ENCODE measurements at regions not wholly inside any gene's neighbourhood (a gene's known extent, or its start where the extent isn't known, plus 50 kb on each side); places are given as distances from the start of the nearest gene placed in this dataset.
"Not testable (repeated sequence)": the region's sequence is repeated elsewhere in the genome, so short reads cannot be mapped to it uniquely, and the experiment has no call there.

- no peak for DNase-seq (ENCODE audit: low spot score)
Measured at GRCh38 chr17:70597774-70598173, 428.4 kb downstream of the KCNJ2 start.

GRCh38 chr17:70599198-70599597 lies 429.9 kb downstream of the KCNJ2 start:
- DNase-seq (ENCODE audit: low spot score): no peak

- not testable (repeated sequence) for DNase-seq (ENCODE audit: low spot score)
Measured at GRCh38 chr17:70599945-70600344, 430.6 kb downstream of the KCNJ2 start.

- no peak for DNase-seq (ENCODE audit: low spot score)
Measured at GRCh38 chr17:70603226-70603625, 433.9 kb downstream of the KCNJ2 start.

GRCh38 chr17:70604854-70605253 lies 435.5 kb downstream of the KCNJ2 start:
- no peak for DNase-seq (ENCODE audit: low spot score)

- DNase-seq (ENCODE audit: low spot score): no peak
Measured at GRCh38 chr17:70606086-70606485, 436.8 kb downstream of the KCNJ2 start.

- DNase-seq (ENCODE audit: low spot score): no peak
Measured at GRCh38 chr17:70608193-70608592, 438.9 kb downstream of the KCNJ2 start.

GRCh38 chr17:70608957-70609356 lies 439.6 kb downstream of the KCNJ2 start:
- DNase-seq (ENCODE audit: low spot score): no peak

GRCh38 chr17:70609566-70609965 lies 440.2 kb downstream of the KCNJ2 start:
- DNase-seq (ENCODE audit: low spot score): no peak

- no peak for DNase-seq (ENCODE audit: low spot score)
Measured at GRCh38 chr17:70610161-70610560, 440.8 kb downstream of the KCNJ2 start.

- DNase-seq (ENCODE audit: low spot score): no peak
Measured at GRCh38 chr17:70613681-70614080, 444.3 kb downstream of the KCNJ2 start.

- DNase-seq (ENCODE audit: low spot score): no peak
Measured at GRCh38 chr17:70615831-70616230, 446.5 kb downstream of the KCNJ2 start.

- DNase-seq (ENCODE audit: low spot score): no peak
Measured at GRCh38 chr17:70618641-70619040, 449.3 kb downstream of the KCNJ2 start.

- no peak for DNase-seq (ENCODE audit: low spot score)
Measured at GRCh38 chr17:70621566-70621965, 452.2 kb downstream of the KCNJ2 start.

GRCh38 chr17:70622368-70623260 lies 453.3 kb downstream of the KCNJ2 start:
- DNase-seq (ENCODE audit: low spot score): no peak

- DNase-seq (ENCODE audit: low spot score): no peak
Measured at GRCh38 chr17:70624211-70624610, 454.9 kb downstream of the KCNJ2 start.

GRCh38 chr17:70629902-70630301 lies 460.6 kb downstream of the KCNJ2 start:
- DNase-seq (ENCODE audit: low spot score): no peak

- DNase-seq (ENCODE audit: low spot score): peak; percentile 3
Measured at GRCh38 chr17:70636517-70637133, 467.3 kb downstream of the KCNJ2 start.

- no peak for DNase-seq (ENCODE audit: low spot score)
Measured at GRCh38 chr17:70642059-70642458, 472.7 kb downstream of the KCNJ2 start.

GRCh38 chr17:70644096-70644495 lies 474.8 kb downstream of the KCNJ2 start:
- DNase-seq (ENCODE audit: low spot score): no peak

- DNase-seq (ENCODE audit: low spot score): no peak
Measured at GRCh38 chr17:70646673-70647072, 477.3 kb downstream of the KCNJ2 start.

GRCh38 chr17:70648166-70648565 lies 478.8 kb downstream of the KCNJ2 start:
- no peak for DNase-seq (ENCODE audit: low spot score)

GRCh38 chr17:70653850-70654249 lies 484.5 kb downstream of the KCNJ2 start:
- no peak for DNase-seq (ENCODE audit: low spot score)

GRCh38 chr17:70654706-70655105 lies 485.4 kb downstream of the KCNJ2 start:
- no peak for DNase-seq (ENCODE audit: low spot score)

All from hematopoietic multipotent progenitor cell treated with erythropoietin and hydrocortisone succinate and interleukin-3 and kit ligand, for 15 days (in vitro differentiated cells).